ENCODE measurements at regions not wholly inside any gene's neighbourhood (a gene's known extent, or its start where the extent isn't known, plus 50 kb on each side); places are given as distances from the start of the nearest gene placed in this dataset.

- DNase-seq, result no peak
- H3K9me3 ChIP-seq, result no peaks in the 10 kb centered on the region
- WGBS, 2 donors, result 30 to 31% methylated on average over 4 of the region's 4 CpGs
These were observed 140.7 kb upstream of the ARPP21 start for GRCh38 chr3:35498506-35499210.

GRCh38 chr3:35500641-35501350 lies 138.5 kb upstream of the ARPP21 start:
- WGBS, 2 donors, result 56 to 57% methylated on average over 3 of the region's 3 CpGs
- Histone ChIP-seq H3K4me1 (no peaks in the 10 kb centered on the region), H3K27me3 (no peaks in the 10 kb centered on the region), H3K27ac (no peak overlapping the region), H3K4me3 (no peak overlapping the region), H3K9me3 (no peaks in the 10 kb centered on the region), H3K36me3 (no peaks in the 10 kb centered on the region)
- TF ChIP-seq POLR2A (IDR thresholded peaks at IDR 0.05) (no peak), CTCF (IDR thresholded peaks at IDR 0.05) (no peak)
- no peak for DNase-seq
- intact Hi-C loops (cut with DNase I), result no loop called here

More at GRCh38 chr3:35498506-35499210, 140.7 kb upstream of the ARPP21 start:
- Histone ChIP-seq H3K27ac (no peak overlapping the region), H3K27me3 (no peaks in the 10 kb centered on the region), H3K4me1 (no peaks in the 10 kb centered on the region), H3K36me3 (no peaks in the 10 kb centered on the region), H3K4me3 (no peak overlapping the region)
- intact Hi-C loops (cut with DNase I), result no loop called here
- TF ChIP-seq CTCF (IDR thresholded peaks at IDR 0.05) (no peak), POLR2A (IDR thresholded peaks at IDR 0.05) (no peak)

GRCh38 chr3:35502699-35503098 lies 136.6 kb upstream of the ARPP21 start:
- no peaks in the 10 kb centered on the region for H3K4me1 ChIP-seq
- TF ChIP-seq CTCF (IDR thresholded peaks at IDR 0.05), result no peak
- TF ChIP-seq POLR2A (IDR thresholded peaks at IDR 0.05), result no peak
- DNase-seq, result no peak
- H3K9me3 ChIP-seq, result no peaks in the 10 kb centered on the region
- no peaks in the 10 kb centered on the region for H3K27me3 ChIP-seq
- intact Hi-C loops (cut with DNase I), result no loop called here
- no peak overlapping the region for H3K27ac ChIP-seq
- H3K36me3 ChIP-seq, result no peaks in the 10 kb centered on the region
- H3K4me3 ChIP-seq, result no peak overlapping the region

- intact Hi-C loops (cut with DNase I), result no loop called here
- WGBS, 2 donors, result 20 to 61% methylated on average over 1 to 2 of the region's 7 CpGs
- H3K9me3 ChIP-seq, result no peaks in the 10 kb centered on the region
These were observed 134.1 kb upstream of the ARPP21 start for GRCh38 chr3:35505181-35505580.

More at GRCh38 chr3:35505181-35505580, 134.1 kb upstream of the ARPP21 start:
- no peak for DNase-seq
- no peak for TF ChIP-seq POLR2A (IDR thresholded peaks at IDR 0.05)
- TF ChIP-seq CTCF (IDR thresholded peaks at IDR 0.05), result no peak
- Histone ChIP-seq H3K36me3 (no peaks in the 10 kb centered on the region), H3K27me3 (no peaks in the 10 kb centered on the region), H3K27ac (no peak overlapping the region), H3K4me3 (no peak overlapping the region), H3K4me1 (no peaks in the 10 kb centered on the region)

Data from esophagus squamous epithelium (tissue), 5 donors.